HTR-8/SVneo (cell line): ENCODE measurements at regions not wholly inside any gene's neighbourhood (a gene's known extent, or its start where the extent isn't known, plus 50 kb on each side); places are given as distances from the start of the nearest gene placed in this dataset.

Experiments
- DNase-seq: peaks from one replicate; pipeline ENCODE4 v3.0.0; 2011; ENCODE audit warnings: low spot score, mixed read lengths; ENCODE audit not compliant: insufficient read length
- FAIRE-seq: peaks from 2 replicates; lab custom pipeline; 2011; peaks lifted over from hg19 to GRCh38; lab: Jason Lieb, UNC

- no peak for FAIRE-seq
- DNase-seq: no peak
Observed at GRCh38 chr4:180641495-180641894, 1601.7 kb upstream of the TENM3 start.

- FAIRE-seq (no peak), DNase-seq (no peak)
Observed at GRCh38 chr4:180642732-180643131, 1600.5 kb upstream of the TENM3 start.

GRCh38 chr4:180650273-180650672 lies 1592.9 kb upstream of the TENM3 start:
- DNase-seq (no peak), FAIRE-seq (no peak)

DNA sequence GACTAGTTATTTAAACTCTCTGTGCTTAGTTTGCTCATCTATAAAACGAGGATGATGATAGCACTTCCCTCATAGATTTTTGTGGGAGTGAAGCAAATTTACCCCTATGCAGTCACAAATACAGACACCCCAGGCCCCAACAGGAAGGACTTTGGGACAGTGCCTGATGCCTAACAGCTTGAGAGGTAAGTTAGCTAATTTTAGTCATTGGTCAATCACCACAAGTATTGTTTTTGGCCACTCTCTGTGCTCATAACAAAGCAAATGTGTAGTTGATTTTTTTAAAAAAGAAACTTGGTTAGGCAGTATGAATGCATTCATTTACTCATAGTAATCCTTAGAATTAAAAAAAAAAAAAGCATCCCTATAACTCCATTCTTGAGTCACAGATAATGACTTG lies 1590.7 kb upstream of the TENM3 start:
- DNase-seq: no peak
- no peak for FAIRE-seq

GRCh38 chr4:180655886-180656285 lies 1587.3 kb upstream of the TENM3 start:
- DNase-seq (no peak), FAIRE-seq (no peak)

- DNase-seq: no peak
- FAIRE-seq: no peak
Observed at GRCh38 chr4:180657881-180658280, 1585.3 kb upstream of the TENM3 start.

DNA sequence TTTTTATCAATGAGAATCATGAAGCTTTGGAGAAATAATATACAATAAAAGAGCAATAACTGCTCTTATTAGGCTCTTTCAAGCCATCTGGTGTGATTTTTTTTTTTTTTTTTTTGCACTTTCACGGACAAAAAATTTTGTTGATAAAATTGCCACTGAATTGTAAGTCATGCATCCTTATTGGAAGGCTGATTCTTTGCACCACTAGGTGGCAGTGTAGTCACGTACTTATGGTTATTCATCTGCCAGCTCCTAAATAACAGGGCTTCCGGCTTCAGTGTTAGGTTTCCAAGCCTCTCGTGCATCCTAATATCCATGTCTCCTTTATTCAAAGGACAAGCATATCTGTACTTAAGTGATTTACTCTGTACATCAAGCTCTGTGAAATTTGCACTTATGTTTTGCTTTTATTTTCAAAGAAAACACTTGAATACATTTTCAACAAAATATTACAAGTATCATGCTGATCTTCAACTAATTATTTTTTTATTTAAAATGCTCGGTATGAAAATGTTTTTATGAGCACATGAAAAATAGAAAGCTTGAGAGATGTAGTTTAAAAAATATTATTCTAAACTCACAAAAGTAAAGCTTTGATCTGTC lies 1578.3 kb upstream of the TENM3 start:
- DNase-seq: peak; percentile 56
- FAIRE-seq: no peak

DNA sequence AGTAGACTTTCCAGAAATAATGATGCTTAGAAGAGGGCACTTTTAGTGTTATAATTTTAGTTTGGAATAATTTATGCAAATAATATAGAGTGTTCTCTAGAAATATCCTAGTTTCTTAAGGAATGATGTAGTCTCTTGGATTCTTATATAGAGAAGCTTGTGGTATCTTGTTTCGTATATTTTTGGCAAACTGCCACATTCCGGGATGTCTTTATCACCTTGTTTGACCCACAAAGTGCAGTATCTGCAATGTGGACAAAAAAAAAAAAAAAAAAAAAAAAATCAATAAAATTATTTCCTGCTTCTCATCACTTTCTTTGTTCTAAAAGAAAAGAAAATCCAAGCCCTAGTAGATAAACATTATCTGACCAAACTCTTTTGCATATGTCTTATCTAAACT lies 1577.7 kb upstream of the TENM3 start:
- FAIRE-seq: no peak
- no peak for DNase-seq

DNA sequence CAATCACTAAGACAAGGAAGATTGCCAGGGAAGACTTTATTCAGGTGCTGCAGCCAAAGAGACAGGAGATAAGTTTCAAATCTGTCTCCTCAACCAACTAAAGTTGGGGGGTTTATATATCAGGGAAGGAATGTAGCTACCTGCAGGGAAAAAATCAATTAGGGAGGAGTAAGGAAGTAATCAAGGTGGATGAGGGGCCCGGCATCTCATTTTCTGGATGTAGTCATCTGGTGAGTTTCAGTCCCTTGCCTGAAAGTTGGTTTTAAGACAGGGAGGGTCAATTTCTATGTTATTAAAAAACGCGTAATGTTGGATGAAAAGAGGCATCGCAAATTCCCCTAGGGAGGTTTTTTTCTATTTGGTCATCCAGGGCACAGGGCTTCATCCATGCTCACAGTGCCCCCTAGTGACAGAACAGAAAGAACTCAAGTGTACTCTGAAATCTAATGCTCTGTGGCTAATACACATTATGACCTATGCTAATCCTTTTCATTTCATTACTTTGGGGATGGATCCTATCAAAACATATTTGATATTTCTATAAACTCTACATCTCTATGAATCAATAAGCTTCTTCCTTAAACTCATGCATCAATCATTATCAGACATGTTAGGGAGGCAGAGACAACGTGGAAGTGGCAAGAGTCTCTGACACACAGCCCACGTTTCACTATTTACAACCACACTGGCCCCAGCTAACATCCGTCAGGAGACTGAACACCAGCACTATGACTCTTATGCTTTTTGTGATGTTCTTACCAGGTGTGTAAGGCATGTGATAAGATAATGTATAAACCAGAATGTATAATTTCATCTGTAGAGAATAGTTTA lies 1577.0 kb upstream of the TENM3 start:
- no peak for FAIRE-seq
- peak; percentile 59 for DNase-seq

- no peak for FAIRE-seq
Observed at GRCh38 chr4:180668732-180669131, 1574.5 kb upstream of the TENM3 start.

DNA sequence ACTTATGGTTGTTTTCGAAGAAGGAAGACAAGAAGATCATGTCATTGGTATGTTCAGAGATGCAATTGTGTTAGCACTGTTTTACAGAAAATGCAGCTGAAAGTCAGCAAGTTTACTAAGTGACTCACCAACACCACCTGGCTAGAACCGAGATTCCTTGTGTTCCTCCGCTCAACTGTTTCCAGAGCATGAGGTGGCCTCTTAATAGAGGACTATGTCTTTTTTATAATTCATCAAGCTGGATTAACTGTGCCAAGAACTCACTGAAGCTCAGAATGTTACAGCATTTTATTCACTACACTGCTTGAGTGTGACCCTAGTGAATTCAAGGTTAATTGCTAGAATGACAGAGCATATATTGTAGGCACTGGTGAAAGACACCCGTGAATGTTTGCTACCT lies 1573.5 kb upstream of the TENM3 start:
- FAIRE-seq (no peak), DNase-seq (no peak)

More at GRCh38 chr4:180668732-180669131, 1574.5 kb upstream of the TENM3 start:
- no peak for DNase-seq

DNA sequence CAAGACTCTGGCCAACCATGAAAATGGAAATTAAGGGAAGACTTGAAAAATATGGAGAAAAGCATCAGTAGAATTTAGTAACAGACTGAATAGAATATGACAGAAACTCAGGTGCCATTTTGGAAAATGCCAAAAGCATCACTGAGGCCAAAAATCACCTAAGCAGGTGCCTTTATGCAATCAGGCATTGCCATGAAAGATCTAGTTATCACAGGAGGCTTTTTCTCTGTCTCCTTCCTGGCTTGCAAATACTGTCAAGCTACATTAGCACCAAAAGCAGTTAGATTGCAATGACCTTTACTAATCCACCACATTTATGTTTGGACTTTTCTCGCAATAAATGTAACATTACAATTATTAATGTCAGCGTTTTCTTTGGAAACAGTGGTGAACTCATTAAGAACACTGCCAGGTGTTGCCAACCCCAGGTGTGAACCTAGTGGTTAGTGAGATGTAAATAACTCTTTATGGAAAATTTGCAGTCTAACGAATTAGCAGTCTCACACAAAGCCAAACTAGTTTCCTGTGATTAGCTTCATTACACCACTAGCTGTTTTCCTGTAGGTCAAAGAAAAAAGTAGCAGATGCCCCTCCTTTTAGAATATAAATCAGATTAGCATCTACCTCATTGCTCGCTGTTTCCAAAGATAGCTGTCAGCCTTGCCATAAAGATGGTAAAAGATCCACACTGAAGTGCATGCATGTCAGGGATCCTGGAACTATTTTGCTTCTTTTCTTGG lies 1568.4 kb upstream of the TENM3 start:
- FAIRE-seq: no peak
- DNase-seq: no peak

- DNase-seq (no peak), FAIRE-seq (no peak)
Observed at GRCh38 chr4:180675359-180675650, 1567.9 kb upstream of the TENM3 start.

GRCh38 chr4:180680305-180680704 lies 1562.9 kb upstream of the TENM3 start:
- FAIRE-seq: no peak
- DNase-seq: no peak

GRCh38 chr4:180682776-180683175 lies 1560.4 kb upstream of the TENM3 start:
- peak; percentile 59 for FAIRE-seq
- no peak for DNase-seq

- DNase-seq (no peak), FAIRE-seq (no peak)
Observed at GRCh38 chr4:180683186-180683585, 1560.0 kb upstream of the TENM3 start.

DNA sequence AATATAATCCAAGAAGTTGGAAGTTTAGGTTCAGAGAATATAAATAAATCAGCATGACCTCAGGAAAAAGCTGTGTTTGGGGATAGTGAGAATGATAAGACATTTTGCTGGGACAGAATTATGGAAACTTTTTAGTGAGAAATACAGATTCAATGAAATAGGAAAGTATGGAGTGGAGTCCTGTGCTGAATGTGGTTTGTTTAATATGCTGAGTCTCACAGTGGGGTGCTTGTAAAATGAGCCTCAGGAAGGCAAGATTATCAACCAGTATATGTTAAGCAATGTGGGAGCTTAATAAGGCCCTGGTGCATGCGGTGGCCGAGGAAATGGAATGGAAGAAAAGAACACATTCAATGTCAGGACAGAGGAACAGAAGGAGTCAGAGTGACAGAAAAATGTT lies 1554.7 kb upstream of the TENM3 start:
- DNase-seq (no peak), FAIRE-seq (no peak)

DNA sequence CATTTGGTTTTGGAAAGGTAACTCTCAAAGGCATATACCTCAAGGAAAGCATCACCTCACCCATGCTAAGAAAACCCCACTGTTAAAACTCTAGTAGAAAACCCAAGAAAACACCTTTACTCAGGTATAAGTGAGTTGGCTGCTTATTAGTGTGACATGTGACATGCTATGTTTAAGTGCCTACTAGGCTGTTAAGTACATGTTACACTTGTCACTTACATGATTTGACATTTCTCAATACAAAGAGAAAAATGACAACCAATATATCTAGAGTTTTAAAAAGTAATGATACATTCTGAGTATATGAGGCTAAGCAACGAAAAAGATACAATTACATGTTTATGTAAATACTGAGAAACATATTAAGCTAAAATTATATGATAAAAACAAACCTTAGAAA lies 1548.3 kb upstream of the TENM3 start:
- DNase-seq (no peak), FAIRE-seq (no peak)

- DNase-seq: peak; percentile 41
- no peak for FAIRE-seq
Observed at GRCh38 chr4:180695851-180696250, 1547.4 kb upstream of the TENM3 start.

DNA sequence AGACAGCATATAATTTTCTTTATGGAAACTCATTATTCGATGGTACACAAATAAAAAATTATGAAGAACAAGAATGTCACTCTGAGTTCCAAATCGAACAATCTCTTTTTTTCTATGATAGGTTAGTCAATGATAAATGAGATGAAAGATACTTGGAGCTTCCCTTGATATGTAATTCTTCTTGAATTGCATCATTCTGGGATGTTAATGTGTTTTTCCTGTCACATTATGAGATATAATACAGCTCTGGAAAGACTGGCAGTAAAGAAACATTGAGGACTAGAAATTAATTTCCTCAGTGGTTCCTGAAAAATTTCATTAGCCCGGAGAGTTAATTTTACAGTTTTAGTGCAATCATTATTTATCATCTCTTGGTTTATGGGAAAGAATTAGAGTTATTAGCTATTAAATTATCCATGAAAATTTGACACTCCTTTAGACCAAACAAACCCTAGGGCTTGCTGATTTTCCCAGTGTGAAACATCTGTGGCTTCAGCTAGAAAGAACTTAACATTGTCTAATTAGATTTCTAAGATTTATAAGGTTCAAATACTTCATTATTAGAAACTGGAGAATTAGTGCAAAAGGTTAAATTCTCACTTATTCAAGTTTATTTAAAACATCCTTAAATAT lies 1546.6 kb upstream of the TENM3 start:
- FAIRE-seq: no peak

More for the DNA sequence above, 1546.6 kb upstream of the TENM3 start:
- DNase-seq: no peak
